Stomach (tissue), 8 donors: ENCODE measurements at regions not wholly inside any gene's neighbourhood (a gene's known extent, or its start where the extent isn't known, plus 50 kb on each side); places are given as distances from the start of the nearest gene placed in this dataset.

Experiments used
- DNase-seq, 2 donors: peaks; one replicate each; pipeline versions ENCODE4 v3.0.0 to v3.0.0-alpha.2; 2013 to 2019
- H3K27ac ChIP-seq, 5 donors: fragments of 200-600 bp in 4 of 5; sonication (generic) in 4 of 5; one replicate each; pipeline ENCODE4 v1.5.1; 2013 to 2019; ENCODE audit warnings: mild to moderate bottlenecking in 1 of 5, moderate library complexity in 1 of 5
- H3K27me3 ChIP-seq, 3 donors: fragments of 200-600 bp; sonication (generic); one replicate each; pipeline ENCODE4 v1.5.1; 2017 to 2019; ENCODE audit warnings: mixed run types in 1 of 3
- H3K36me3 ChIP-seq, 4 donors: fragments of 200-600 bp; sonication (generic); 1 replicate in 3 of 4; 2 replicates in 1 of 4; pipeline ENCODE4 v1.5.1; 2016 to 2019
- H3K4me1 ChIP-seq, 4 donors: fragments of 200-600 bp; sonication (generic); one replicate each; pipeline ENCODE4 v1.5.1; 2016 to 2019
- H3K4me3 ChIP-seq, 4 donors: fragments of 200-600 bp; sonication (generic) in 3 of 4; one replicate each; pipeline ENCODE4 v1.5.1; 2016 to 2019; ENCODE audit warnings: mild to moderate bottlenecking in 1 of 4
- H3K9me3 ChIP-seq, 4 donors: fragments of 200-600 bp; sonication (generic); one replicate each; pipeline ENCODE4 v1.5.1; 2016 to 2019
- CTCF ChIP-seq, 7 experiments: fragments of 450-650 bp in 4 of 7; fragments of 200-600 bp in 3 of 7; sonication (generic) in 3 of 7; IDR thresholded peaks; one replicate each; pipeline ENCODE4 v1.5.1; 2016 to 2019; ENCODE audit warnings: antibody characterized with exemption in 7 of 7, control low read depth in 2 of 7, mild to moderate bottlenecking in 1 of 7
- EP300 ChIP-seq: sonication (generic); formaldehyde crosslinking; IDR thresholded peaks from one replicate; pipeline ENCODE4 v1.6.1; 2017; ENCODE audit warnings: antibody characterized with exemption
- POLR2A ChIP-seq, 4 donors: fragments of 450-650 bp; IDR thresholded peaks; one replicate each; pipeline ENCODE4 v1.6.1; 2016; ENCODE audit warnings: antibody characterized with exemption in 4 of 4, control low read depth in 2 of 4, mild to moderate bottlenecking in 1 of 4, moderate library complexity in 1 of 4
- POLR2AphosphoS5 ChIP-seq, 3 donors: sonication (generic); formaldehyde crosslinking; IDR thresholded peaks; one replicate each; pipeline ENCODE4 v1.6.1; 2016; ENCODE audit warnings: antibody characterized with exemption in 3 of 3
- WGBS, 5 donors: extraction: QIAGEN DNeasy Blood & Tissue Kit in 3 of 5; methylation state at CpG; one replicate each; pipeline versions ENCODE4 v1.1.5 to v1.1.7; 2013 to 2018; 5-methylcytosine and 5-hydroxymethylcytosine counted together
- intact Hi-C: fragments of 100-400 bp; cut with DNase I; formaldehyde crosslinking; loops from one replicate; pipeline ENCODE4 v1.15.1; 2023; ENCODE audit warnings: low total_unique reads
- donor health status: healthy with polysubstance abuse.
- donor health status: Bipolar disorder and iron deficiency.
- donor health status: healthy.

DNA sequence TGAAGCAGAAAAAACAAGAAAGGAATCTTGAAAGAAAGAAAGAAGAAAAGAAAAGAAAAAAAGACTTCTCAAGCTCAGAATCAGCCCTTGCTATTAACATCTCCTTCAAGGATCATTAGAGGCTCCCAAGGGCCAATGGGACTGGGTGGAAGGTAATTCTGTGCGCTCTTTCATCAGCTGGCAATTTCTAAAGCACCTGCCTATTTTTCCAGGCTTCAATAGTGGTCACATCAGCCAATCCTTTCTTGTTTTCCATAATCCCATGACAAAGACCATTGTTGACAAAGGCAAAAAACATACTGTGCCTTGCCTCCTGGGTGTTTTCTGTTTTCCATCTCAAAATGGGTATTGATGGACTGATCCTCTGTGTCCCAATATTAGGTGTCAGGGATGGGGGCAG lies 88.2 kb upstream of the TSC22D1 start:
- Histone ChIP-seq H3K9me3 (no peaks in the 10 kb centered on the region), H3K4me1 (peaks cover 0 to 9% (median 0%) of the 10 kb centered on the region in 4 donors), H3K27me3 (no peaks in the 10 kb centered on the region), H3K4me3 (no peak overlapping the region), H3K36me3 (no peaks in the 10 kb centered on the region), H3K27ac (no peak overlapping the region)
- TF ChIP-seq POLR2AphosphoS5 (IDR thresholded peaks at IDR 0.05) (no peak), EP300 (no peak), CTCF (IDR thresholded peaks at IDR 0.05) (no peak), POLR2A (IDR thresholded peaks at IDR 0.05) (no peak)
- WGBS, 5 donors: 88 to 100% (median 95%) methylated on average over 1 of the region's 1 CpG
- intact Hi-C loops: no loop called here
- no peak for DNase-seq

- Histone ChIP-seq H3K9me3 (no peaks in the 10 kb centered on the region), H3K27ac (no peak overlapping the region), H3K36me3 (no peaks in the 10 kb centered on the region), H3K27me3 (no peaks in the 10 kb centered on the region), H3K4me3 (no peak overlapping the region), H3K4me1 (no peaks in the 10 kb centered on the region)
- intact Hi-C loops: no loop called here
- 80 to 91% (median 85%) methylated on average over 3 of the region's 3 CpGs for WGBS, 5 donors
- no peak for DNase-seq
- TF ChIP-seq CTCF (IDR thresholded peaks at IDR 0.05): no peak
- no peak for TF ChIP-seq POLR2AphosphoS5 (IDR thresholded peaks at IDR 0.05)
- no peak for TF ChIP-seq POLR2A (IDR thresholded peaks at IDR 0.05)
- TF ChIP-seq EP300: no peak
Observed at GRCh38 chr13:44662515-44662914, 86.4 kb upstream of the TSC22D1 start.

GRCh38 chr13:44661936-44662335 lies 85.8 kb upstream of the TSC22D1 start:
- intact Hi-C loops: no loop called here
- 84 to 91% (median 89%) methylated on average over 3 of the region's 3 CpGs for WGBS, 5 donors
- TF ChIP-seq CTCF (IDR thresholded peaks at IDR 0.05) (no peak), EP300 (no peak), POLR2AphosphoS5 (IDR thresholded peaks at IDR 0.05) (no peak), POLR2A (IDR thresholded peaks at IDR 0.05) (no peak)
- no peak overlapping the region for H3K27ac ChIP-seq
- no peaks in the 10 kb centered on the region for H3K4me1 ChIP-seq
- H3K36me3 ChIP-seq: no peaks in the 10 kb centered on the region
- no peak for DNase-seq
- no peaks in the 10 kb centered on the region for H3K9me3 ChIP-seq
- no peaks in the 10 kb centered on the region for H3K27me3 ChIP-seq
- no peak overlapping the region for H3K4me3 ChIP-seq

DNA sequence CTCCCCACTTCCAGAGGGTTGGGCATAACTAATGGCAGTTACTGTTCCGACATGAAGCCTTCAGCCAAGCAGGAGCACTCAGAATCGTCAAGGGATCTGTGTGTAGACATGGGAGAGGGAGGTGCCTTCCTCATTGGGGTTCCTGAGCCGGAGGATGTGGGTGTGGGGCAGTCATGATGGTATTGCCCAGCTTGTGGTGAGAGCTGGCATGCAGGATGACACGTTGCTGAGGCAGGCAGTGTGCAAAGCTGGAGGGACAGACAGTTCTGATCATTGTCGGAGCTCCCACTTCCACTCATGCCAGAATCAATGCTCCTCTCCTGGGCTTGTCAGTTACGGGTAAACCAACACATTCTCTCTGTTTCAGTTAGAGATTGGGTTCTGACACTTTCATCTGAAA lies 83.9 kb upstream of the TSC22D1 start:
- TF ChIP-seq CTCF (IDR thresholded peaks at IDR 0.05) (no peak), EP300 (no peak), POLR2A (IDR thresholded peaks at IDR 0.05) (no peak), POLR2AphosphoS5 (IDR thresholded peaks at IDR 0.05) (no peak)
- WGBS, 5 donors: 80 to 86% (median 84%) methylated on average over 6 of the region's 6 CpGs
- Histone ChIP-seq H3K4me1 (no peaks in the 10 kb centered on the region), H3K4me3 (no peak overlapping the region), H3K36me3 (no peaks in the 10 kb centered on the region), H3K27ac (no peak overlapping the region), H3K27me3 (no peaks in the 10 kb centered on the region), H3K9me3 (no peaks in the 10 kb centered on the region)
- no peak for DNase-seq
- intact Hi-C loops: no loop called here
